ENCODE measurements at regions not wholly inside any gene's neighbourhood (a gene's known extent, or its start where the extent isn't known, plus 50 kb on each side); places are given as distances from the start of the nearest gene placed in this dataset.

GRCh38 chr17:6244253-6244652 is 174.1 kb downstream of the WSCD1 start:
- TF ChIP-seq CTCF (IDR thresholded peaks at IDR 0.05; ENCODE audit: poor library complexity): no peak
- TF ChIP-seq EZH2 (IDR thresholded peaks at IDR 0.05; ENCODE audit: borderline replicate concordance): no peak
